22Rv1 (cell line): ENCODE measurements at regions not wholly inside any gene's neighbourhood (a gene's known extent, or its start where the extent isn't known, plus 50 kb on each side); places are given as distances from the start of the nearest gene placed in this dataset.
"Not testable (repeated sequence)": the region's sequence is repeated elsewhere in the genome, so short reads cannot be mapped to it uniquely, and the experiment has no call there.

Source experiments
- H3K27ac ChIP-seq: fragments of 450-650 bp; 2 replicates; pipeline ENCODE4 v1.5.1; 2017
- ZFX ChIP-seq: fragments of 450-650 bp; IDR thresholded peaks from 2 replicates; pipeline ENCODE4 v1.6.1; 2017; ENCODE audit warnings: antibody characterized with exemption, borderline replicate concordance
- TF ChIP-seq, protein P1 (sequence below): fragments of 450-650 bp; IDR thresholded peaks from 2 replicates; pipeline ENCODE4 v1.5.1; 2017; ENCODE audit warnings: mild to moderate bottlenecking

DNA sequence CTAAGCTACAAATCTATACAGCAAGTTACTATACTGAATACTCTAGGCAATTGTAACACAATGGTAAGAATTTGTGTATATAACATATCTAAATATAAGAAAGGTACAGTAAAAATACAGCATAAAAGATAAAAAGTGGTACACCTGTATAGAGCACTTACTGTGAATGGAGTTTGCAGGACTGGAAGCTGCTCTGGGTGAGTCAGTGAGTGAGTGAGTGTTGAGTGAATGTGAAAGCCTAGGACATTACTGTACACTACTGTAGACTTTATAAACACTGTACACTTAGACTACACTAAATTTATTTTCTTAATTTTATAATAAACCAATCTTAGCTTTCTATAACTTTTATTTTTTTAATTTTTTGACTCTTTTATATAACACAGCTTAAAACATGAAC lies 123.1 kb downstream of the ZMAT3 start:
- TF ChIP-seq, protein P1, sequence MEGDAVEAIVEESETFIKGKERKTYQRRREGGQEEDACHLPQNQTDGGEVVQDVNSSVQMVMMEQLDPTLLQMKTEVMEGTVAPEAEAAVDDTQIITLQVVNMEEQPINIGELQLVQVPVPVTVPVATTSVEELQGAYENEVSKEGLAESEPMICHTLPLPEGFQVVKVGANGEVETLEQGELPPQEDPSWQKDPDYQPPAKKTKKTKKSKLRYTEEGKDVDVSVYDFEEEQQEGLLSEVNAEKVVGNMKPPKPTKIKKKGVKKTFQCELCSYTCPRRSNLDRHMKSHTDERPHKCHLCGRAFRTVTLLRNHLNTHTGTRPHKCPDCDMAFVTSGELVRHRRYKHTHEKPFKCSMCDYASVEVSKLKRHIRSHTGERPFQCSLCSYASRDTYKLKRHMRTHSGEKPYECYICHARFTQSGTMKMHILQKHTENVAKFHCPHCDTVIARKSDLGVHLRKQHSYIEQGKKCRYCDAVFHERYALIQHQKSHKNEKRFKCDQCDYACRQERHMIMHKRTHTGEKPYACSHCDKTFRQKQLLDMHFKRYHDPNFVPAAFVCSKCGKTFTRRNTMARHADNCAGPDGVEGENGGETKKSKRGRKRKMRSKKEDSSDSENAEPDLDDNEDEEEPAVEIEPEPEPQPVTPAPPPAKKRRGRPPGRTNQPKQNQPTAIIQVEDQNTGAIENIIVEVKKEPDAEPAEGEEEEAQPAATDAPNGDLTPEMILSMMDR, result no peak
- no peak for TF ChIP-seq ZFX
- H3K27ac ChIP-seq, result no peak overlapping the region

DNA sequence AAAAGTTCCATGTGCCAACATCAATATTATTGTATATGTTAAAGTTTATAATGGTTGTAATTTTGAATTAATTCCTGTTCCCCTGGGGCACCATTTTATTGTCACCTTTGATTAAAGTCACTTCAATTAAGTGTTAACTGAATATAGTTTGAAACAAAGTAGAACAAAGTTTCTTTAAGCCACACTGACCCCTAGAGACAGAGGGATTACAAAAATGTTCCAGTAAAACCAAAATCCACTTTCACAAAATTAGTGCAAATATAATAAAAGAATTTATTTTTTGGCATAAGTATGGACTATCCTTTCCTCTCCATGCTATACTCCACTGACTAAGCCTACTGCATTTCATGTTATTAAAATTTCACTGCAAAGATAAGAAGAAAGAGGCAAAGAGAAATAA lies 123.9 kb downstream of the ZMAT3 start:
- no peak for TF ChIP-seq ZFX
- TF ChIP-seq, protein P1, result peak; percentile 37
- H3K27ac ChIP-seq, result no peak overlapping the region

DNA sequence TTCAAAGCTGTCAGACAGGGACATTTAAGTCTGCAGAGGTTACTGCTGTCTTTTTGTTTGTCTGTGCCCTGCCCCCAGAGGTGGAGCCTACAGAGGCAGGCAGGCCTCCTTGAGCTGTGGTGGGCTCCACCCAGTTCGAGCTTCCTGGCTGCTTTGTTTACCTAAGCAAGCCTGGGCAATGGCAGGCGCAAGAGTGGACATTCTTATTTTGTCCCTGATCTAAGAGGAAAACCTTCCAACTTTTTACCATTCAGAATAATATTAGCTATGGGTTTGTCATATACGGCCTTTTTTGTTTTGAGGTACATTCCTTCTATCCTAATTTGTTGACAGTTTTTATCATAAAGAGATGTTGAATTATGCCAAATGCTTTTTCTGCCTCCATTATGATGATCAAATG lies 129.3 kb downstream of the ZMAT3 start:
- H3K27ac ChIP-seq, result not testable (repeated sequence)

DNA sequence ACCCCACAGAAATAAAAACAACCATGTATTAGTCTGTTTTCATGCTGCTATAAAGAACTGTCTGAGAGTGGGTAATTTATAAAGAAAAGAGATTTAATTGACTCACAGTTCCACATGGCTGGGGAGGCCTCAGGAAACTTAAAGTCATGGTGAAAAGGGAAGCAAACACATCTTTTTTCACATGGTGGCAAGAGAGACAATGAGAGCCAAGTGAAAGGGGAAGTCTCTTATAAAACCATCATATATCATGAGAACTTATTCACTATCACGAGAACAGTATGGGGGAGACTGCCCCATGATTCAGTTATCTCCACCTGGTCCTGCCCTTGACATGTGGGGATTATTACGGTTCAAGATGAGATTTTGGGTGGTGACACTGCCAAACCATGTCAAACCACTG lies 141.5 kb downstream of the ZMAT3 start:
- H3K27ac ChIP-seq, result no peak overlapping the region
- TF ChIP-seq, protein P1, result no peak
- no peak for TF ChIP-seq ZFX

DNA sequence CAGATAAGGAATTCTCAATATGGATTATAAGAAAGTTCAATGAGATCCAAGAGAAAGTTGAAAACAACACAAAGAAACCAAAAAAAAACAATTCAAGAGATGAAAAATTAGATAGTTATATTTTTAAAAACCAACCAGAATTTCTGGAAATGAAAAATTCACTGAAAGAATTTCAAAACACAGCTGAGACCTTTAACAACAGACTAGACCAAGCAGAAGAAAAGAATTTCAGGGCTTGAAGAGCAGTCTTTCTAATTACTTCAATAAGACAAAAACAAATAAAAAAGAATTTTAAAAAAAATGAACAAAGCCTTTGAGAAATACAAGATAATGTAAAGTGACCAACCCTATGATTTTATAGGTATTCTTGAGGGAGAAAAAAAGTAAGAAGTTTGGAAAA lies 155.4 kb downstream of the ZMAT3 start:
- TF ChIP-seq, protein P1, result no peak
- no peak for TF ChIP-seq ZFX

DNA sequence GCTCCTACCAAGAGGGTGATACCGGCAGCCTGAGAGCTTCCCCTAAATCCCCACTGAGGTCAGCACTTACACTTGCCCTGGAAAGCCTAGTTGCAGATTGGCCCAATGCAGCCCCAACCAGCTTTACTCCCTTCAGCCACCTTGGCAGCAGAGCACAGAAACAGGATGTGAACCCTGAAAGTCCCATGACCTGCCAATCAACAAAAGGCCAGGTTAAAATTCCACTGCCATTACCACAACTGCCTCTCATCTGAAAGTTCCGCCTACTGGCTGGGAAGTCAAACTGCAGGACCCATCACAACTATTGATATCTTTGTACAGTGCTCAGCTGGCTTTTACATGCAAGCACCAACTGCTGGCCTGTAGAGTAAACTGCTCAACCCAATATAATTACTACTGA lies 156.2 kb downstream of the ZMAT3 start:
- no peak overlapping the region for H3K27ac ChIP-seq
- no peak for TF ChIP-seq ZFX
- TF ChIP-seq, protein P1, result peak; percentile 8; the same call in 1 of the 2 replicates

More for the DNA sequence above, 155.4 kb downstream of the ZMAT3 start:
- no peak overlapping the region for H3K27ac ChIP-seq

DNA sequence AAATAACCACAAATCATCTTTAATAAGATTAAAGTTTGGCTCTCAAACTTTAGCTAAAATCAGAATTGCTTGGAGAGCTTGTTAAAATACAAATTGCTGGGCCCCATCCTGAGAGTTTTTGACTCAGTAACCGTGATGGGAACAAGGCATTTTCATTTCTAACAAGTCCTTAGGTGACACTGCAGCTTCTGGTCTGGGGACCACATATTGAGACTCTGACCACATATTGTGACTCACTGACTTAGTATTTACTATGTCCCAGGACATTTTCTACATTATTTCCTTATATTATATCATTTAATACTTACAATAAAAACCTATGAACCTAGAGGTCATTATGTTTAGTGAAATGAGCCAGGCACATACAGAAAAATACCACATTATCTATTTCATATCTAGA lies 164.5 kb downstream of the ZMAT3 start:
- H3K27ac ChIP-seq, result no peak overlapping the region
- no peak for TF ChIP-seq ZFX
- TF ChIP-seq, protein P1, result no peak

DNA sequence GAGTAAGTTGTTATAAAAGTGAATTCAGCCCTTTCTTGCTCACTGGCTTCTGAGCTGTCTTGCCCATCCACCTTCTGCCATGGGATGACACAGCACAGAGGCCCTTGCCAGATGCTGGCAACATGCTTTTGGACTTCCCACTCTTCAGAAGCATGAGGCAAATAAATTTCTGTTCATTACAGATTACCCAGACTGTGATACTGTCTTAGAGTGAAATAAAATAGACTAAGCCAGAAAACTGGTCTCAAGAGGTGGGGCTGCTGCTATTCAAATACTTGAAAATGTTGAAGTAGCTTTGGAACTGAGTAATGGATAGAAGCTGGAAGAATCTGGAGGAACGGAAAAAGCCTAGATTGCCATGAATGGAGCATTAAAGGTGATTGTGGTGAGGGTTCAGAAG lies 170.4 kb downstream of the ZMAT3 start:
- no peak for TF ChIP-seq ZFX
- TF ChIP-seq, protein P1, result no peak
- H3K27ac ChIP-seq, result no peak overlapping the region
